HG02981 (cell line): ENCODE measurements at regions not wholly inside any gene's neighbourhood (a gene's known extent, or its start where the extent isn't known, plus 50 kb on each side); places are given as distances from the start of the nearest gene placed in this dataset.

Experiments used
- ATAC-seq: cut with Tn5 transposase; IDR thresholded peaks from one replicate; pipeline ENCODE4 v1.9.1; 2021; ENCODE audit warnings: mild to moderate bottlenecking, moderate library complexity; ENCODE audit not compliant: unreplicated experiment

- peak; percentile 81 for ATAC-seq
Observed at GRCh38 chr2:150729495-150729955, 242.1 kb upstream of the RND3 start.

- no peak for ATAC-seq
Observed at GRCh38 chr2:150718280-150718679, 230.8 kb upstream of the RND3 start.

DNA sequence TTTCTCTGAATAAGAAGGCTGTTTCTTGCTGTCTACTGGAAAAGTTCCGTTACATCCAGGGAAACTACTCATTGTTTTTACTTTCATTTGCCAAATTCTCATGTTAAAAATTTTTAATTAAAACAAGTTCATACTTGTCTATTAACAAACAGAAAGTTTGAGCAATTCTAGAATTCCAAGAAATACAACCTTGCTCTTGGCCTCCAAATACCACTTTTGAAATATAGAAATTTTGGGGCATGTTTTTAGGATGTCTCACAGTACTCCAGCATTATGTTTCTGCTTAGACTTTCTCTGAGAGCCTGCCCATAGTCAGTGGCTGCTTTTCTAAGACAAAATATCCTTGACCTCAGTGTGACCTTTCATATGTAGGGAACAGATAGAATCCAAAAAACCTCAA lies 228.7 kb upstream of the RND3 start:
- ATAC-seq, result no peak

- ATAC-seq, result no peak
Observed at GRCh38 chr2:150715501-150715900, 228.0 kb upstream of the RND3 start.

- no peak for ATAC-seq
Observed at GRCh38 chr2:150710916-150711315, 223.4 kb upstream of the RND3 start.

GRCh38 chr2:150710041-150710440 lies 222.6 kb upstream of the RND3 start:
- no peak for ATAC-seq

DNA sequence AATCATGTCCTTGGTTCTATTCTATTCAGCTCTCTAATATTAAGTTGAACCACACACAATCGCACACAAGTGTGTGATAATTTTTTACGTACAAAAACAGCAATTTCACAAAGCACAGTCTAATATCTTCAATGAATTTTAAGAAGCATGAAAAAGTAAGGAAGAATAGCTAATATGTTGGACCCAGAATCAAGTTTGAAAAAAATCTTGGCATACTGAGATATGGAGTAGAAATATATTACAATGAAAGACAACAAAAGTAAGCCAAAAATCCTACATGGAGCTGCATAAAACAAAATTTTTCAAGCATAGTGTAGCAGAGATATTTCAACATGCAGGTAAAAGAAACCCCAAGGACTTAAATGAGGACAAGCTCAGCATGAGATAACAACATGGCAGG lies 219.1 kb upstream of the RND3 start:
- no peak for ATAC-seq

- ATAC-seq, result no peak
Observed at GRCh38 chr2:150705767-150706166, 218.3 kb upstream of the RND3 start.

DNA sequence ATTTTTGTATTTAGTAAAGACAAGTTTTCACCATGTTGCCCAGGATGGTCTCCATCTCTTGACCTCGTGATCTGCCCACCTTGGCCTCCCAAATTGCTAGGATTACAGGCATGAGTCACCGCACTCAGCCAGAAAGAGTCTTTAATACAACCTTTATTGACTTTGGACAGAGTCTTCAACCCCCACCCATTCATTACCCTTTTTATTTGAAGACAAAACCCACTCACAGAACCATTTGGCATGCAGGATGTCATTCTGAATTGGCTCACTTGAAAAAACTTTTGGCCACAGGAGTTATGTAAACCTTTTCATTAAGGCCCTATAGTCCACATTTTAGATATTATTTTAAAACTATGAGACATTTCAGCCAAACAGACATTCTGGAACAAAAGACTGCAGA lies 217.9 kb upstream of the RND3 start:
- ATAC-seq, result no peak

DNA sequence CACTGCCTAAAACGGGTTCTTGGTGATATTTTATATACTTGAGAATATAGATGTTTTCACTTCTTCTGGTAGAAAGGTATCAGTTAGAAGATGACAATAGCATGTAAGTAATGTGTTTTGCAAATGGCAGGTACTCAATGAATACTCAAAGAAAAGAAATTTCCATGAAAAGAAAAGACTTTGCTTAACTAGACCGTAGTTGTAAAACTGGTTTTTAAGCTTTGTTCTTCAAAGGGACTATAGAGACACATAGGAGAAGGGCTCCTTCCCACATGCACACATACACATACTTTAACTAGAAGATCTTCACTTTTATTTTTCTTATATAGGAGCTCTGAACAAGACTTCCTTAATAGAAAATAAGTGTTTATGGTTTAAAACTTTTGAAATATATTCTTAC lies 215.3 kb upstream of the RND3 start:
- ATAC-seq, result no peak

DNA sequence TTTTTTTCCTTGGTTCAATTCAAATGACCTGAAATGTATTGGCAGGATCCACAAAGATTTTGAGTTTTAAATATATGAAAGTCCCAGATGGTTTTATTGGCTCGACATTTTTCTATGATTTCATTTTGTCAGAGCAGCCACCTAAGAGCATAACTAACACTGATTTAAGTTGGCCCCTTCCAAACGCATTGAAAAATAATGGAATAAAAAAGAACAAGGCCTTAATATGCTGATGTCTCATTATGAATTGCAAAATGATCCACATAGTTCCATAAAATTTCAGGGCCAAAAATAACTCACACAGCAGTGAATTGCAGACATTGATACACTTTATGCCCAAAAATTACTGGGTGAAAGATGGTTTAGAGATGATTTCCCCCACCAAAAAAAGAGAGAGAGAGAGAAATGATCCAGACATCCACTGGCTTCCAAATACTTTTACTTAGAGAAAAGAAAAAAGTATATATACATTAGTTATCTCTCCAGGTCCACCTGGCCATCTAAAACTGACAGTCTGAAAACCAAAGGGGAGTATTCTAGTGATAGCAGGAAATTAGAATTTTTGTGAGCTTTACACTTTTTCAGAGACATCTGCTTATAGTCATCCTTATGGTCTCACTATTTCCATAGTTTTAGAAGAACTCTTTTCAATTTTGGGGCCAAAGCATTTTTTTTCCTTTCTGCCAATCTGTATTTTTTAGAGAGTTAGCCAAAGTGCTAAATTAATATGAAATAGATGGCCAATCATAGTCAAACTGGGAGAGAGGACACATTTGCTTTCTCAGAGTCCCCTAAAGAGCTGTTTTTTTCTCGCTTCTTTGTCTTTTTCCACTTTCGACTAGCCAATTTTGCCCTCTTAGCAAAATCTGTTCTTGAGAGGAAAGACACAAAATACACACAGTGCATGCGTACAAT lies 213.5 kb upstream of the RND3 start:
- ATAC-seq, result no peak

DNA sequence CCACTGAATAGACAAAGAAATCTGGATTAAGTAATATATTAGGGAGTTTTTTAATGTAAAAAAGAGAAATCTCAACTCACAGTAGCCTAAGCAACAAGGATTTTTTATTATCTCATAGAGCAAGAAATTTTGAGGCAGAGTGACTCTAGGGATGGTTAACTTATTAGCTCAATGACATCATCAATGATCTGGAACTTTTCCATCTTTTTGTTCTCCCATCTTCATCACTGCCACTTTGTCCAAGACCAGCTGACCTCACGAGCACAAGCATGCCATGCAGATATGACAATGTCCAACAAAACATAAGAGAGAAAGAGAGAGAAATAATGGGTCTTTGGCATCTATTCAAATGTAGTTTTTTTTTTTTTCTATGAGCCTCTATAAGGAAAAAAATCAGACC lies 211.8 kb upstream of the RND3 start:
- no peak for ATAC-seq

DNA sequence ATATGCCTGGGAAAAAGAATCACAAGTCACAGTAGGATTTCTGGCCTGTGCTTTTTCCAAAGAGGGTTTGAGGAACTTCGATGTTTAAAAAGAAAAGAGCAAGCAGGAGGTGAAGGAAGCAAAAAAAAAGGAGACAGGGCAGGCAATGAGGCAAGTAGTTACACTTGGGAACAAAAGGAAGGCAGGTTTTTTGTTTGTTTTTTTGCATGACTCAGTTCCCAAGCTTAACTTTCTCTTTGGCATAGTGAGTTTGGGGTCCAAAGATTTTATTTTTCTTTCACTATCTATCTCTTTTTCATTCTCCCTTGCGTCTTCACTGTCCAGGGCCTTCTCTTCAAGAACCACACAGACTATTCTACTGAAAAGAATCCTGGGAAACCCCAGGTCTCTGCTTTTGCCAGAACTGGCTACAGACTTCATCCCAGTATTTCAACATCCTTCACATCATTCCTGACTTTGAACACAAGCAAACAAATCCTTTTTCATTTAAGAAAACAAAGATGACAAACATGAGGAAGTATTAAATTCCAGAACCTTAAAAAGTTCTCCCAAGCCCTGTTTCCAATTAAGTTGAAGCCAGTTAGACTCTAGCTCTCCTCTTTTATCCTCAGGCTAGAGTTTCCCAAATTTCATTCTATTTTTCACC lies 210.7 kb upstream of the RND3 start:
- ATAC-seq, result no peak

DNA sequence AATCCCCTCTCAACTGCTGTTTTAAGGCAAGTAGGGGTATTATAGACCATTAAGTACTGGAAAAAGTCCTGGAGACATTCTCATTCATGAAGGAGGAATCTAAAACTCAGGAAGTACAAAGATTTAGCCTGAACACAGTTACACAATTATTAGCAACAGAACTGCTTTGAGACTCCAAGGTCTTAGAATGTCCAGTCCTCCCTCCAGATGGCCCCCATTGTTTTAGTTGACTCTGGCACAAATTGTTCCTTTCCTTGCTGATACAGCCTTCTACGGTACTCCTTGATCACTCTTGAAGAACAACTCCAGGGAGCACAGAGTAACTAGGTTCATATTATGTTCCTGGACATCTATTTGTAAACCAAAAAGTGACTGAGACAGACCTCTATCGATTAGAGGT lies 210.1 kb upstream of the RND3 start:
- ATAC-seq, result no peak

GRCh38 chr2:150695451-150696135 lies 208.1 kb upstream of the RND3 start:
- no peak for ATAC-seq

- ATAC-seq, result no peak
Observed at GRCh38 chr2:150693556-150693955, 206.1 kb upstream of the RND3 start.

GRCh38 chr2:150690870-150691269 lies 203.4 kb upstream of the RND3 start:
- ATAC-seq, result no peak

GRCh38 chr2:150690261-150690660 lies 202.8 kb upstream of the RND3 start:
- no peak for ATAC-seq

DNA sequence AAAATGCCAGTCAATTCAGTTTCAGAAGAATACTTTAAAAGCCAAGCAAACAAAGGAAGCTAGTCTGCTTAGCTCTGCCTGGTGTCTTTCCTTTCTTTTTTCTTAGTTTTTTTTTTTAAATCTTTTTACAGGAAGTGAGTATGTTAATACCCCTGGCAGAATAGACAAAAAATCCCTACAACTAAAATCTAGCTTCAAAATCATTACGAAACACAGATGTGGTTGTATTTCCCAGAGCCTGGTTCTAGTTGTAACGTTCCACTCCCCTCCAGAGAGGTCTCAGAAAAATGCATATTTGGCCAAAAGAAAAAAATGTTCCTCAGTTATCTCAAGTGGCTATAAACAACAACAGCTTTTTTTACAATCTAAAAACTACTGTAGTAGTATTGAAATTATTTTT lies 202.1 kb upstream of the RND3 start:
- no peak for ATAC-seq

DNA sequence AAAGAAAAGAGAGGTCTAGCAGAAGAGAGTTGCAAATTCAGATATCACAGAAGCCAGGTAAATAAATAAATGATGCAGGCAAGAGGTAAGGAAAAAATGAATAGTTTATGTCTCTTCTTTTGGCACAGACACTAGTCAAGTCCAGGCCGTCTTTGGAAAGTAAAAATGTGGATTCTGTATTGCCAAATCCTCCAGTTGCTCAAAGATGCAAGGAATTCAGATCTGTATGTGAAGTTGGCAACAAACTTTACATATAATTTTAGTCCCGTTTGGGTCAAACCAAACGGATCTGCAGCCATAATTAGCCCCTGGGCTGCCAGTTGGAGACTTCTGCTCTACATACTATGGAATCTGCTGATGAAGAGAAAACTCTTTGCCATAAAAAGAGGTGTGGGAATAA lies 200.5 kb upstream of the RND3 start:
- no peak for ATAC-seq

GRCh38 chr2:150686391-150686790 lies 198.9 kb upstream of the RND3 start:
- no peak for ATAC-seq
